CD14-positive monocyte (primary cell): ENCODE measurements at regions not wholly inside any gene's neighbourhood (a gene's known extent, or its start where the extent isn't known, plus 50 kb on each side); places are given as distances from the start of the nearest gene placed in this dataset.

ENCODE experiments used
- DNase-seq, 3 donors: peaks; one replicate each; pipeline ENCODE4 v3.0.0-alpha.2; 2011 to 2022
- H2AFZ ChIP-seq: 2 replicates; pipeline ENCODE4 v1.6.0; 2012; ENCODE audit warnings: mild to moderate bottlenecking, low read depth, low read length, inconsistent platforms; ENCODE audit not compliant: insufficient read depth, poor library complexity, severe bottlenecking
- H3K27ac ChIP-seq, 2 donors: 1 replicate in 1 of 2; 2 replicates in 1 of 2; pipeline ENCODE4 v1.5.1; 2012 to 2013; ENCODE audit warnings: low read length in 2 of 2, control low read depth in 1 of 2, inconsistent platforms in 1 of 2, low read depth in 1 of 2, mild to moderate bottlenecking in 1 of 2
- H3K27me3 ChIP-seq, 2 donors: one replicate each; pipeline versions ENCODE4 v1.6.0 to v1.6.1; 2011 to 2013; ENCODE audit warnings: low read length in 2 of 2; ENCODE audit not compliant: control insufficient read depth in 2 of 2, insufficient read depth in 2 of 2
- H3K36me3 ChIP-seq, 2 donors: replicated peaks in 1 of 2; 1 replicate in 1 of 2; 2 replicates in 1 of 2; pipeline versions ENCODE4 v1.5.1 to v1.6.1; 2012 to 2013; ENCODE audit warnings: low read length in 2 of 2, control low read depth in 1 of 2, inconsistent platforms in 1 of 2, mild to moderate bottlenecking in 1 of 2; ENCODE audit not compliant: insufficient read depth in 2 of 2, control insufficient read depth in 1 of 2
- H3K4me1 ChIP-seq, 2 donors: 1 replicate in 1 of 2; 2 replicates in 1 of 2; pipeline versions ENCODE4 v1.5.1 to v1.6.1; 2012 to 2013; ENCODE audit warnings: low read length in 2 of 2, control low read depth in 1 of 2, inconsistent platforms in 1 of 2, mild to moderate bottlenecking in 1 of 2, moderate library complexity in 1 of 2; ENCODE audit not compliant: insufficient read depth in 2 of 2, control insufficient read depth in 1 of 2
- H3K4me2 ChIP-seq: replicated peaks from 2 replicates; pipeline ENCODE3; 2012; ENCODE audit warnings: low read length, moderate library complexity, mild to moderate bottlenecking; ENCODE audit not compliant: poor library complexity, severe bottlenecking; ENCODE audit errors: extremely low read depth
- H3K4me3 ChIP-seq, 3 experiments: fragments of 200-600 bp in 1 of 3; sonication (generic) in 1 of 3; replicated peaks in 1 of 3; 1 replicate in 2 of 3; 2 replicates in 1 of 3; pipeline ENCODE4 v1.5.1; 2011 to 2013; ENCODE audit warnings: low read length in 3 of 3, mild to moderate bottlenecking in 3 of 3, control low read depth in 2 of 3, low read depth in 2 of 3, inconsistent platforms in 1 of 3, moderate library complexity in 1 of 3
- H3K79me2 ChIP-seq: 2 replicates; pipeline ENCODE4 v1.6.0; 2012; ENCODE audit warnings: mild to moderate bottlenecking, control low read depth, inconsistent platforms, low read length, moderate library complexity; ENCODE audit not compliant: insufficient read depth
- H3K9ac ChIP-seq: 2 replicates; pipeline ENCODE4 v1.6.0; 2017; ENCODE audit warnings: low read length, mild to moderate bottlenecking; ENCODE audit not compliant: insufficient read depth, poor library complexity, severe bottlenecking
- H3K9me3 ChIP-seq, 2 donors: replicated peaks in 1 of 2; 1 replicate in 1 of 2; 2 replicates in 1 of 2; pipeline versions ENCODE4 v1.5.1 to v1.6.1; 2012 to 2013; ENCODE audit warnings: low read length in 2 of 2, control low read depth in 1 of 2; ENCODE audit not compliant: control insufficient read depth in 1 of 2, insufficient read depth in 1 of 2
- H4K20me1 ChIP-seq: 2 replicates; pipeline ENCODE4 v1.6.0; 2012; ENCODE audit warnings: mild to moderate bottlenecking, low read length, control low read depth, moderate library complexity; ENCODE audit not compliant: insufficient read depth
- H3K27ac Mint-ChIP-seq, 7 donors: one replicate each; pipeline ENCODE4 v1.8.0; 2020; ENCODE audit warnings: mild to moderate bottlenecking in 7 of 7, mixed read lengths in 7 of 7, moderate library complexity in 6 of 7, inconsistent platforms in 2 of 7
- H3K27me3 Mint-ChIP-seq, 3 donors: one replicate each; pipeline ENCODE4 v1.8.0; 2021 to 2022; ENCODE audit warnings: low read depth in 3 of 3, mild to moderate bottlenecking in 3 of 3, mixed read lengths in 3 of 3, moderate library complexity in 3 of 3, inconsistent platforms in 1 of 3
- H3K36me3 Mint-ChIP-seq, 2 donors: one replicate each; pipeline ENCODE4 v1.8.0; 2020; ENCODE audit warnings: mixed read lengths in 2 of 2, inconsistent platforms in 1 of 2, mild to moderate bottlenecking in 1 of 2
- H3K4me1 Mint-ChIP-seq: one replicate; pipeline ENCODE4 v1.8.0; 2020; ENCODE audit warnings: mild to moderate bottlenecking, mixed read lengths
- H3K4me3 Mint-ChIP-seq, 2 donors: one replicate each; pipeline ENCODE4 v1.8.0; 2020; ENCODE audit warnings: mild to moderate bottlenecking in 2 of 2, mixed read lengths in 2 of 2, moderate library complexity in 1 of 2
- H3K9me3 Mint-ChIP-seq, 7 donors: one replicate each; pipeline ENCODE4 v1.8.0; 2020 to 2022; ENCODE audit warnings: mixed read lengths in 7 of 7, mild to moderate bottlenecking in 6 of 7, moderate library complexity in 6 of 7, inconsistent platforms in 2 of 7
- WGBS: methylation state at CpG from one replicate; pipeline ENCODE4 v1.1.5; 2013; ENCODE audit warnings: missing lambda C conversion rate; ENCODE audit not compliant: insufficient coverage; 5-methylcytosine and 5-hydroxymethylcytosine counted together
- intact Hi-C, 2 donors: fragments of 100-400 bp; cut with micrococcal nuclease; formaldehyde crosslinking; loops; one replicate each; pipeline versions ENCODE4 v1.15.0 to v1.15.1; 2023
- TF ChIP-seq, protein P1 (sequence below): fragments of 200-600 bp; IDR thresholded peaks from one replicate; pipeline ENCODE4 v1.8.0; 2022; ENCODE audit warnings: antibody characterized with exemption, mild to moderate bottlenecking

DNA sequence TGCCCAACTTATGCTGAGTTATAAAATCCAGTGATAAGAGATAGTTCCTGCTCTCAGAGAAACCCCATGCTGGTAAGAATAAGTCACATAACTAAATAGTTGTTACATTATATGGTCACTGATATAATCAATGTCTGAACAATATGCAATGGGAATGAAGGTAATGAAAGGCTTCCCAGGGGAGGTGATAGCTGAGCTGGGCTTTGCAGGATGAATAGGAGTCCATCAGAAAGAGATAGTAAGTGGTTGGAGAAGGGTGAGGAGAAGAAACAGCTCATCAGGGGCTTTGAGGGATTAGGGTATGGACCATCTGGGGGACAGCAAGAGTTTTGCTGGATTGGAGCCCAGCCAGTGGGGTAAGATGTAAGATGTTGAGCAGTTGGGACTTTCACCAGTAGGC, 266.7 kb upstream of the CRY1 start:
- intact Hi-C loops, result no loop called here
- no peaks in the 10 kb centered on the region for H3K36me3 ChIP-seq
- peak overlapping the region in 1 of 7 donors; percentile 1 for H3K27ac Mint-ChIP-seq
- H3K27me3 Mint-ChIP-seq, result peaks cover 0 to 6% (median 1%) of the 10 kb centered on the region in 3 donors
- H3K4me3 Mint-ChIP-seq, result no peak overlapping the region
- TF ChIP-seq, protein P1, sequence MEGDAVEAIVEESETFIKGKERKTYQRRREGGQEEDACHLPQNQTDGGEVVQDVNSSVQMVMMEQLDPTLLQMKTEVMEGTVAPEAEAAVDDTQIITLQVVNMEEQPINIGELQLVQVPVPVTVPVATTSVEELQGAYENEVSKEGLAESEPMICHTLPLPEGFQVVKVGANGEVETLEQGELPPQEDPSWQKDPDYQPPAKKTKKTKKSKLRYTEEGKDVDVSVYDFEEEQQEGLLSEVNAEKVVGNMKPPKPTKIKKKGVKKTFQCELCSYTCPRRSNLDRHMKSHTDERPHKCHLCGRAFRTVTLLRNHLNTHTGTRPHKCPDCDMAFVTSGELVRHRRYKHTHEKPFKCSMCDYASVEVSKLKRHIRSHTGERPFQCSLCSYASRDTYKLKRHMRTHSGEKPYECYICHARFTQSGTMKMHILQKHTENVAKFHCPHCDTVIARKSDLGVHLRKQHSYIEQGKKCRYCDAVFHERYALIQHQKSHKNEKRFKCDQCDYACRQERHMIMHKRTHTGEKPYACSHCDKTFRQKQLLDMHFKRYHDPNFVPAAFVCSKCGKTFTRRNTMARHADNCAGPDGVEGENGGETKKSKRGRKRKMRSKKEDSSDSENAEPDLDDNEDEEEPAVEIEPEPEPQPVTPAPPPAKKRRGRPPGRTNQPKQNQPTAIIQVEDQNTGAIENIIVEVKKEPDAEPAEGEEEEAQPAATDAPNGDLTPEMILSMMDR, result no peak
- H3K9me3 ChIP-seq, result no peaks in the 10 kb centered on the region
- no peaks in the 10 kb centered on the region for H3K27me3 ChIP-seq
- no peak overlapping the region for H3K4me2 ChIP-seq
- H3K4me1 Mint-ChIP-seq, result peaks cover 4% of the 10 kb centered on the region
- no peak overlapping the region for H2AFZ ChIP-seq
- DNase-seq, result no peak
- H3K9me3 Mint-ChIP-seq, result peaks cover 0 to 2% (median 0%) of the 10 kb centered on the region in 7 donors
- H4K20me1 ChIP-seq, result no peaks in the 10 kb centered on the region
- no peaks in the 10 kb centered on the region for H3K4me1 ChIP-seq
- no peaks in the 10 kb centered on the region for H3K79me2 ChIP-seq
- no peak overlapping the region for H3K27ac ChIP-seq
- no peak overlapping the region for H3K4me3 ChIP-seq
- H3K9ac ChIP-seq, result no peak overlapping the region
- no peaks in the 10 kb centered on the region for H3K36me3 Mint-ChIP-seq

DNA sequence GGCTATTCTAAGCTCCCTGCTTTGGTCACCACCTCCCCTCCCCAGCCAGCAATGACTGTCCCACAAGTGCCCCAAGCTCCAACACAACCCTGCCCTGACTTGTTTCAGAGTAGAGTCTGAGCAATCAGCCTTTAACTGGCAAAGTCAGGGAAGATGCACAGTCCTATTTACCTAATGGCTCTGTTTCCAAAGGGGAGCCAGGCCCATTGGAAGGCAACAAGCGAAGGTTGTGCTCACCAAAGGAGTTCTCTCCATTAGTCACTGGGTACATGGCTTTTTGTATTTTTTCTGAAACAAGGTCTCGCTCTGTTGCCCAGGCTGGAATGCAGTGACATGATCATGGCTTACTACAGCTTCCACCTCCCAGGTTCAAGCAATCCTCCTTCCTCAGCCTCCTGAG, 267.1 kb upstream of the CRY1 start:
- TF ChIP-seq, protein P1, result no peak
- no peak overlapping the region for H3K4me2 ChIP-seq
- Mint-ChIP-seq H3K9me3 (peaks cover 0 to 2% (median 0%) of the 10 kb centered on the region in 7 donors), H3K36me3 (no peaks in the 10 kb centered on the region), H3K27me3 (peaks cover 0 to 6% (median 1%) of the 10 kb centered on the region in 3 donors), H3K4me1 (peaks cover 4% of the 10 kb centered on the region), H3K4me3 (no peak overlapping the region), H3K27ac (no peak overlapping the region)
- no peaks in the 10 kb centered on the region for H4K20me1 ChIP-seq
- intact Hi-C loops, result no loop called here
- no peaks in the 10 kb centered on the region for H3K36me3 ChIP-seq
- no peak overlapping the region for H3K27ac ChIP-seq
- no peak for DNase-seq
- H3K4me3 ChIP-seq, result no peak overlapping the region
- no peak overlapping the region for H2AFZ ChIP-seq
- no peaks in the 10 kb centered on the region for H3K4me1 ChIP-seq
- 100% methylated on average over 2 of the region's 2 CpGs for WGBS
- H3K27me3 ChIP-seq, result no peaks in the 10 kb centered on the region
- H3K9ac ChIP-seq, result no peak overlapping the region
- H3K79me2 ChIP-seq, result no peaks in the 10 kb centered on the region
- H3K9me3 ChIP-seq, result no peaks in the 10 kb centered on the region
